GM12892 (cell line): ENCODE measurements at regions not wholly inside any gene's neighbourhood (a gene's known extent, or its start where the extent isn't known, plus 50 kb on each side); places are given as distances from the start of the nearest gene placed in this dataset.

ENCODE experiments used
- POLR2A ChIP-seq: IDR thresholded peaks from 2 replicates; pipeline ENCODE4 v1.6.1; 2011; ENCODE audit warnings: low read depth, low read length, control low read depth
- POLR2AphosphoS5 ChIP-seq: IDR thresholded peaks from 2 replicates; pipeline ENCODE4 v1.6.1; 2011; ENCODE audit warnings: low read depth, low read length, control low read depth
- TAF1 ChIP-seq: IDR thresholded peaks from 2 replicates; pipeline ENCODE4 v1.6.1; 2011; ENCODE audit warnings: low read depth, mild to moderate bottlenecking, control low read depth, low read length, borderline replicate concordance

- TF ChIP-seq POLR2AphosphoS5 (no peak), POLR2A (no peak), TAF1 (no peak)
Observed at GRCh38 chr12:114774699-114775098, 90.7 kb upstream of the TBX3 start.
